ENCODE measurements at regions not wholly inside any gene's neighbourhood (a gene's known extent, or its start where the extent isn't known, plus 50 kb on each side); places are given as distances from the start of the nearest gene placed in this dataset.

GRCh38 chr2:104378853-104379374 lies 475.0 kb upstream of the POU3F3 start:
- TF ChIP-seq, protein P1, sequence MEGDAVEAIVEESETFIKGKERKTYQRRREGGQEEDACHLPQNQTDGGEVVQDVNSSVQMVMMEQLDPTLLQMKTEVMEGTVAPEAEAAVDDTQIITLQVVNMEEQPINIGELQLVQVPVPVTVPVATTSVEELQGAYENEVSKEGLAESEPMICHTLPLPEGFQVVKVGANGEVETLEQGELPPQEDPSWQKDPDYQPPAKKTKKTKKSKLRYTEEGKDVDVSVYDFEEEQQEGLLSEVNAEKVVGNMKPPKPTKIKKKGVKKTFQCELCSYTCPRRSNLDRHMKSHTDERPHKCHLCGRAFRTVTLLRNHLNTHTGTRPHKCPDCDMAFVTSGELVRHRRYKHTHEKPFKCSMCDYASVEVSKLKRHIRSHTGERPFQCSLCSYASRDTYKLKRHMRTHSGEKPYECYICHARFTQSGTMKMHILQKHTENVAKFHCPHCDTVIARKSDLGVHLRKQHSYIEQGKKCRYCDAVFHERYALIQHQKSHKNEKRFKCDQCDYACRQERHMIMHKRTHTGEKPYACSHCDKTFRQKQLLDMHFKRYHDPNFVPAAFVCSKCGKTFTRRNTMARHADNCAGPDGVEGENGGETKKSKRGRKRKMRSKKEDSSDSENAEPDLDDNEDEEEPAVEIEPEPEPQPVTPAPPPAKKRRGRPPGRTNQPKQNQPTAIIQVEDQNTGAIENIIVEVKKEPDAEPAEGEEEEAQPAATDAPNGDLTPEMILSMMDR (IDR thresholded peaks at IDR 0.05), result no peak
- no peak for TF ChIP-seq EP300 (IDR thresholded peaks at IDR 0.05)
